SK-N-SH (cell line): ENCODE measurements at regions not wholly inside any gene's neighbourhood (a gene's known extent, or its start where the extent isn't known, plus 50 kb on each side); places are given as distances from the start of the nearest gene placed in this dataset.

Experiments used
- CTCF ChIA-PET: fragments of 300-600, 350-600 bp; formaldehyde crosslinking; extraction: SDS; loops from one replicate; lab custom pipeline; 2021; lab: Yijun Ruan, JAX
- POLR2A ChIA-PET: fragments of 350-600 bp; sonication (Branson Sonifier 250); formaldehyde crosslinking; extraction: SDS; loops from one replicate; lab custom pipeline; 2020; ENCODE audit warnings: antibody characterized with exemption, inconsistent platforms; lab: Yijun Ruan, JAX
- DNase-seq: peaks from one replicate; pipeline ENCODE4 v3.0.0; 2012
- H2AFZ ChIP-seq: fragments of 200-600 bp; sonication (generic); 2 replicates; pipeline ENCODE4 v1.8.1; 2016; ENCODE audit warnings: antibody characterized with exemption, mild to moderate bottlenecking, low read depth
- H3F3A ChIP-seq: fragments of 200-600 bp; sonication (generic); replicated peaks from 2 replicates; pipeline ENCODE3; 2016; ENCODE audit warnings: antibody characterized with exemption, mild to moderate bottlenecking; ENCODE audit not compliant: insufficient read depth
- H3K27ac ChIP-seq, 2 experiments: fragments of 200-500 bp in 1 of 2; fragments of 200-600 bp in 1 of 2; sonication (Bioruptor generic) in 1 of 2; sonication (generic), shearing (Covaris generic) in 1 of 2; 2 replicates each; pipeline versions ENCODE4 v1.5.1 to v1.6.1; 2014 to 2016; ENCODE audit warnings: low read depth in 2 of 2, inconsistent platforms in 1 of 2, low read length in 1 of 2, mild to moderate bottlenecking in 1 of 2, mixed read lengths in 1 of 2
- H3K27me3 ChIP-seq: fragments of 200-600 bp; sonication (generic), shearing (Covaris generic); 2 replicates; pipeline ENCODE4 v1.6.1; 2016; ENCODE audit warnings: mixed run types; ENCODE audit not compliant: insufficient read depth
- H3K36me3 ChIP-seq, 2 experiments: fragments of 200-500 bp in 1 of 2; fragments of 200-600 bp in 1 of 2; sonication (Bioruptor generic) in 1 of 2; sonication (generic) in 1 of 2; replicated peaks in 1 of 2; 2 replicates each; pipeline versions ENCODE3 to v1.5.1; 2014 to 2016; ENCODE audit warnings: low read length in 1 of 2, mild to moderate bottlenecking in 1 of 2; ENCODE audit not compliant: insufficient read depth in 2 of 2, control insufficient read depth in 1 of 2
- H3K4me1 ChIP-seq, 2 experiments: fragments of 200-500 bp in 1 of 2; fragments of 200-600 bp in 1 of 2; sonication (Bioruptor generic) in 1 of 2; sonication (generic), shearing (Covaris generic) in 1 of 2; 2 replicates each; pipeline versions ENCODE4 v1.5.1 to v1.6.1; 2014 to 2016; ENCODE audit warnings: low read depth in 1 of 2, low read length in 1 of 2, mixed run types in 1 of 2; ENCODE audit not compliant: insufficient read depth in 2 of 2, control insufficient read depth in 1 of 2
- H3K4me2 ChIP-seq: fragments of 200-600 bp; sonication (generic), shearing (Covaris generic); 2 replicates; pipeline ENCODE4 v1.6.1; 2017; ENCODE audit warnings: mixed run types
- H3K4me3 ChIP-seq, 2 experiments: fragments of 200-500 bp in 1 of 2; fragments of 200-600 bp in 1 of 2; sonication (Bioruptor generic) in 1 of 2; sonication (generic), shearing (Covaris generic) in 1 of 2; 2 replicates each; pipeline versions ENCODE4 v1.5.1 to v1.8.1; 2014 to 2016; ENCODE audit warnings: low read depth in 2 of 2, inconsistent platforms in 1 of 2, low read length in 1 of 2, mild to moderate bottlenecking in 1 of 2, mixed read lengths in 1 of 2, moderate library complexity in 1 of 2
- H3K79me2 ChIP-seq: fragments of 200-600 bp; sonication (generic); 2 replicates; pipeline ENCODE4 v1.8.1; 2017; ENCODE audit warnings: mild to moderate bottlenecking; ENCODE audit not compliant: insufficient read depth
- H3K9ac ChIP-seq: fragments of 200-600 bp; sonication (generic); 2 replicates; pipeline ENCODE4 v1.6.1; 2017; ENCODE audit warnings: mixed run types
- H3K9me2 ChIP-seq: fragments of 200-600 bp; sonication (generic); 2 replicates; pipeline ENCODE4 v1.6.1; 2017; ENCODE audit warnings: mixed run types
- H3K9me3 ChIP-seq: fragments of 200-600 bp; sonication (generic); 2 replicates; pipeline ENCODE4 v1.6.1; 2017; ENCODE audit warnings: mixed run types, mild to moderate bottlenecking, moderate library complexity
- H4K20me1 ChIP-seq: fragments of 200-600 bp; sonication (generic); 2 replicates; pipeline ENCODE4 v1.6.1; 2017; ENCODE audit warnings: mild to moderate bottlenecking, mixed run types; ENCODE audit not compliant: insufficient read depth
- CHD2 ChIP-seq: fragments of 150-350 bp; IDR thresholded peaks from 2 replicates; pipeline ENCODE4 v1.6.1; 2018; ENCODE audit warnings: low read length; ENCODE audit not compliant: partially characterized antibody
- CTCF ChIP-seq: fragments of 200-600 bp; sonication (generic); IDR thresholded peaks from 2 replicates; pipeline ENCODE4 v1.6.1; 2017; ENCODE audit warnings: antibody characterized with exemption, mild to moderate bottlenecking, moderate library complexity
- ELF1 ChIP-seq: IDR thresholded peaks from 2 replicates; pipeline ENCODE4 v1.4.0; 2012
- EZH2phosphoT487 ChIP-seq: fragments of 200-600 bp; sonication (generic); IDR thresholded peaks from 2 replicates; pipeline ENCODE4 v1.6.1; 2017; ENCODE audit warnings: low read depth, mixed run types, mild to moderate bottlenecking, antibody characterized with exemption, moderate library complexity, borderline replicate concordance
- FOXJ3 ChIP-seq: sonication (generic); formaldehyde crosslinking; IDR thresholded peaks from 2 replicates; pipeline ENCODE4 v1.5.1; 2020; ENCODE audit warnings: mild to moderate bottlenecking, missing genetic modification reagents
- JUND ChIP-seq: IDR thresholded peaks from 2 replicates; pipeline ENCODE4 v1.4.0; 2012
- MXI1 ChIP-seq: IDR thresholded peaks from 2 replicates; pipeline ENCODE4 v1.6.1; 2012; ENCODE audit warnings: mild to moderate bottlenecking, low read depth, low read length, improper control_type of control experiment
- NRF1 ChIP-seq: IDR thresholded peaks from 2 replicates; pipeline ENCODE4 v1.6.1; 2012; ENCODE audit warnings: low read depth, mild to moderate bottlenecking, low read length
- PBX3 ChIP-seq: IDR thresholded peaks from 2 replicates; pipeline ENCODE4; 2012
- RAD21 ChIP-seq: IDR thresholded peaks from 2 replicates; pipeline ENCODE4 v1.6.1; 2012; ENCODE audit warnings: mild to moderate bottlenecking, low read length
- RFX5 ChIP-seq: IDR thresholded peaks from 2 replicates; pipeline ENCODE4 v1.6.1; 2012; ENCODE audit warnings: mild to moderate bottlenecking, improper control_type of control experiment, low read length
- SIN3A ChIP-seq: IDR thresholded peaks from 2 replicates; pipeline ENCODE4 v1.6.1; 2012; ENCODE audit warnings: low read depth, mild to moderate bottlenecking, low read length, moderate library complexity, borderline replicate concordance
- SMC3 ChIP-seq: IDR thresholded peaks from 2 replicates; pipeline ENCODE4 v1.6.1; 2012; ENCODE audit warnings: low read depth, low read length, improper control_type of control experiment
- TAF1 ChIP-seq: IDR thresholded peaks from 2 replicates; pipeline ENCODE4 v1.6.1; 2012; ENCODE audit warnings: low read depth, mild to moderate bottlenecking, low read length, moderate library complexity, borderline replicate concordance
- TEAD4 ChIP-seq: IDR thresholded peaks from 2 replicates; pipeline ENCODE4 v1.4.0; 2012; ENCODE audit warnings: mild to moderate bottlenecking, borderline replicate concordance; ENCODE audit not compliant: insufficient read depth
- YY1 ChIP-seq: IDR thresholded peaks from 2 replicates; pipeline ENCODE4 v1.4.0; 2012; ENCODE audit warnings: low read depth, mild to moderate bottlenecking
- WGBS: methylation state at CpG from one replicate; pipeline ENCODE4 v1.1.6; 2017; ENCODE audit warnings: low lambda C conversion rate; 5-methylcytosine and 5-hydroxymethylcytosine counted together
- TF ChIP-seq, protein P1 (sequence below): IDR thresholded peaks from 2 replicates; pipeline ENCODE4 v1.4.0; 2012; ENCODE audit warnings: low read depth
- TF ChIP-seq, protein P2 (sequence below): IDR thresholded peaks from 2 replicates; pipeline ENCODE4 v1.4.0; 2012; ENCODE audit warnings: low read depth, borderline replicate concordance

DNA sequence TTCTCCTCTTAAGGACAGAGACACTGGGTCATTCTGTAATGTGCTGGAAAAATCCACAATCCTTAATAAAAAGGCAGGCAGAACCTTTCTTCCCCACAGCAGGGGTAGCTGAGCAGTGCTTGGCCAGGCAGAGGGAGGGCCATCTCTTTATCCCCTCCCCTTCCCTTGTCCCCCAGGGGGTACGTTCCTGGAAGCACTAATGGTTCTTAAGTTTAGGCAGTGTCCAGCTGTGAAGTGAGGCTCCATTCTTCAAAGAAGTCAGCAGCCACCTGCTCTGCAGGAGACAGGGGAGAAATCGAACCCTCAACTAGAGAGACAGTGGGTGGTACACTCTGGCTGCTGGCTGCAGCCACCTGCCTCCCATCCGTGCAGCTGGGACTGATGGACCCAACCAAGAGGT is 533.9 kb upstream of the CDH11 start:
- H3K27ac ChIP-seq = no peak overlapping the region
- no peaks in the 10 kb centered on the region for H4K20me1 ChIP-seq
- no peak for DNase-seq
- H3K79me2 ChIP-seq = no peaks in the 10 kb centered on the region
- CTCF ChIA-PET = no interaction called here
- H3F3A ChIP-seq = peaks cover 13% of the 10 kb centered on the region
- H2AFZ ChIP-seq = no peak overlapping the region
- WGBS = 100% methylated on average over 1 of the region's 3 CpGs
- POLR2A ChIA-PET = no interaction called here
- no peaks in the 10 kb centered on the region for H3K9me2 ChIP-seq
- no peak overlapping the region for H3K9ac ChIP-seq
- no peak overlapping the region for H3K4me2 ChIP-seq
- no peak for TF ChIP-seq PBX3
- no peak for TF ChIP-seq MXI1
- TF ChIP-seq, protein P1, sequence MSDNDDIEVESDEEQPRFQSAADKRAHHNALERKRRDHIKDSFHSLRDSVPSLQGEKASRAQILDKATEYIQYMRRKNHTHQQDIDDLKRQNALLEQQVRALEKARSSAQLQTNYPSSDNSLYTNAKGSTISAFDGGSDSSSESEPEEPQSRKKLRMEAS = no peak
- no peak for TF ChIP-seq YY1
- TF ChIP-seq NRF1 = no peak
- no peak for TF ChIP-seq RFX5
- TF ChIP-seq FOXJ3 (CRISPR knock-in tag) = no peak
- no peak for TF ChIP-seq JUND
- TF ChIP-seq SMC3 = no peak
- TF ChIP-seq SIN3A = no peak
- H3K9me3 ChIP-seq = no peaks in the 10 kb centered on the region
- no peak overlapping the region for H3K4me3 ChIP-seq
- no peaks in the 10 kb centered on the region for H3K36me3 ChIP-seq
- no peaks in the 10 kb centered on the region for H3K27me3 ChIP-seq
- peaks cover 21 to 37% of the 10 kb centered on the region in 2 experiments; a peak in 3 of 4 replicates for H3K4me1 ChIP-seq

DNA sequence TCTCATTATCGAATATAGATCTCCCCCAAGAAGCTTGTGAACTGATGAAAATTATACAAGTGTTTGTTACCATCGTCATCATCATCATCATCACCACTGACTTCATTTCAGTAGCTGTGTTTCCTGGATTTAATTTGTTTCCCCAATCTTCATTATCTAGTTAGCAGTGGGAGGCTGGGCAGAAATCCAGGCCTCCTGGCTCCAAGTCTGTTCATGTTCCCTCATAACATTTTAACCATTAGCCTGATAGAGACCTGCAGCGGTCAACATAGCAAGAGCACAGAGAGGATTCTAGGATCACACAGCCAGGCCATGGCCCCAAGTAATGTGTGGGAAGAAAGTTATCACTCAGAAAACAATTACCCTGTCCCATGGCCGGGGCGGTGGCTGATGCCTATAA is 526.2 kb upstream of the CDH11 start:
- Histone ChIP-seq H3K9me2 (no peaks in the 10 kb centered on the region), H3K4me1 (no peaks in the 10 kb centered on the region; a peak in 1 of 4 replicates), H3K27ac (no peak overlapping the region), H3K4me3 (no peak overlapping the region), H3K9me3 (no peaks in the 10 kb centered on the region), H3K9ac (no peak overlapping the region), H4K20me1 (no peaks in the 10 kb centered on the region), H3F3A (no peaks in the 10 kb centered on the region), H3K27me3 (no peaks in the 10 kb centered on the region), H3K4me2 (no peak overlapping the region), H2AFZ (no peak overlapping the region), H3K36me3 (no peaks in the 10 kb centered on the region), H3K79me2 (no peaks in the 10 kb centered on the region)
- whole genome bisulfite sequencing = 53% methylated on average over 5 of the region's 5 CpGs
- no peak for DNase-seq
- ChIA-PET POLR2A (no interaction called here), CTCF (interaction anchor here (1.2 kb wide), 1 partner anchor 623 kb away, joined by 3 read pairs; no protein-coding TSS in a partner anchor)
- TF ChIP-seq, protein P2, sequence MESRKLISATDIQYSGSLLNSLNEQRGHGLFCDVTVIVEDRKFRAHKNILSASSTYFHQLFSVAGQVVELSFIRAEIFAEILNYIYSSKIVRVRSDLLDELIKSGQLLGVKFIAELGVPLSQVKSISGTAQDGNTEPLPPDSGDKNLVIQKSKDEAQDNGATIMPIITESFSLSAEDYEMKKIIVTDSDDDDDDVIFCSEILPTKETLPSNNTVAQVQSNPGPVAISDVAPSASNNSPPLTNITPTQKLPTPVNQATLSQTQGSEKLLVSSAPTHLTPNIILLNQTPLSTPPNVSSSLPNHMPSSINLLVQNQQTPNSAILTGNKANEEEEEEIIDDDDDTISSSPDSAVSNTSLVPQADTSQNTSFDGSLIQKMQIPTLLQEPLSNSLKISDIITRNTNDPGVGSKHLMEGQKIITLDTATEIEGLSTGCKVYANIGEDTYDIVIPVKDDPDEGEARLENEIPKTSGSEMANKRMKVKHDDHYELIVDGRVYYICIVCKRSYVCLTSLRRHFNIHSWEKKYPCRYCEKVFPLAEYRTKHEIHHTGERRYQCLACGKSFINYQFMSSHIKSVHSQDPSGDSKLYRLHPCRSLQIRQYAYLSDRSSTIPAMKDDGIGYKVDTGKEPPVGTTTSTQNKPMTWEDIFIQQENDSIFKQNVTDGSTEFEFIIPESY = no peak
- TF ChIP-seq CTCF (no peak), EZH2phosphoT487 (no peak), RAD21 (no peak), PBX3 (no peak), YY1 (no peak), ELF1 (no peak), FOXJ3 (CRISPR knock-in tag) (no peak), TAF1 (no peak), RFX5 (no peak), JUND (no peak), CHD2 (no peak), TEAD4 (no peak)
